IMR-90 (cell line): ENCODE measurements at regions not wholly inside any gene's neighbourhood (a gene's known extent, or its start where the extent isn't known, plus 50 kb on each side); places are given as distances from the start of the nearest gene placed in this dataset.

Experiments
- ATAC-seq: fragments of 200-7000 bp; cut with Tn5 transposase; 2 replicates; pipeline ENCODE4 v1.9.1; 2020; ENCODE audit warnings: low read depth, mild to moderate bottlenecking, moderate library complexity
- BruUV-seq: library from RNA; stranded (reverse); fragments of 400-500 nt; replicated peaks from 2 replicates; lab custom pipeline; 2021; lab: Mats Ljungman, UMichigan
- CTCF ChIA-PET: fragments of 300-600 bp; formaldehyde crosslinking; extraction: SDS; loops from one replicate; lab custom pipeline; 2021; ENCODE audit warnings: antibody characterized with exemption; lab: Yijun Ruan, JAX
- POLR2A ChIA-PET: fragments of 300-600 bp; sonication (Branson Sonifier 250); formaldehyde crosslinking; loops from one replicate; lab custom pipeline; 2022; ENCODE audit warnings: antibody characterized with exemption; ENCODE audit not compliant: unreplicated experiment; lab: Charles Lee
- DNase-seq: peaks from one replicate; pipeline ENCODE4 v3.0.0; 2013
- H2AFZ ChIP-seq: replicated peaks from 2 replicates; pipeline ENCODE3; 2013; ENCODE audit warnings: low read length, mild to moderate bottlenecking; ENCODE audit not compliant: poor library complexity
- H2AK5ac ChIP-seq: 2 replicates; pipeline ENCODE4 v1.6.1; 2013; ENCODE audit warnings: low read depth, low read length, inconsistent platforms
- H2AK9ac ChIP-seq: replicated peaks from 2 replicates; pipeline ENCODE3; 2013; ENCODE audit warnings: mild to moderate bottlenecking, low read depth, low read length, moderate library complexity; ENCODE audit not compliant: poor library complexity
- H2BK120ac ChIP-seq: 2 replicates; pipeline ENCODE4 v1.6.1; 2013; ENCODE audit warnings: low read depth, low read length, inconsistent platforms
- H2BK15ac ChIP-seq: 3 replicates; pipeline ENCODE4 v1.6.1; 2013; ENCODE audit warnings: low read depth, low read length, inconsistent platforms
- H2BK20ac ChIP-seq: 2 replicates; pipeline ENCODE4 v1.6.1; 2013; ENCODE audit warnings: low read depth, mild to moderate bottlenecking, inconsistent platforms, low read length, moderate library complexity
- H2BK5ac ChIP-seq: 2 replicates; pipeline ENCODE4 v1.6.1; 2013; ENCODE audit warnings: mild to moderate bottlenecking, low read depth, low read length, inconsistent platforms; ENCODE audit not compliant: poor library complexity, severe bottlenecking
- H3K14ac ChIP-seq: replicated peaks from 2 replicates; pipeline ENCODE4 v1.6.1; 2013; ENCODE audit warnings: low read depth, low read length, inconsistent platforms
- H3K18ac ChIP-seq: 2 replicates; pipeline ENCODE4 v1.6.1; 2013; ENCODE audit warnings: low read depth, low read length, control low read depth
- H3K23ac ChIP-seq: 2 replicates; pipeline ENCODE4 v1.6.1; 2013; ENCODE audit warnings: low read depth, low read length, inconsistent platforms
- H3K27ac ChIP-seq: 2 replicates; pipeline ENCODE4 v1.5.1; 2013; ENCODE audit warnings: mild to moderate bottlenecking, control low read depth, low read length; ENCODE audit not compliant: insufficient read depth
- H3K27me3 ChIP-seq: 2 replicates; pipeline ENCODE4 v1.6.1; 2013; ENCODE audit warnings: low read length; ENCODE audit not compliant: control insufficient read depth, insufficient read depth
- H3K36me3 ChIP-seq: 2 replicates; pipeline ENCODE4 v1.6.1; 2013; ENCODE audit warnings: low read length, mixed read lengths; ENCODE audit not compliant: control insufficient read depth, insufficient read depth
- H3K4ac ChIP-seq: 2 replicates; pipeline ENCODE4 v1.6.1; 2013; ENCODE audit warnings: low read depth, low read length, inconsistent platforms
- H3K4me1 ChIP-seq: 2 replicates; pipeline ENCODE4 v1.6.1; 2013; ENCODE audit warnings: low read length, mixed read lengths; ENCODE audit not compliant: control insufficient read depth, insufficient read depth
- H3K4me2 ChIP-seq: 2 replicates; pipeline ENCODE4 v1.6.1; 2013; ENCODE audit warnings: low read depth, mild to moderate bottlenecking, control low read depth, low read length, moderate library complexity
- H3K4me3 ChIP-seq: 2 replicates; pipeline ENCODE4 v1.5.1; 2013; ENCODE audit warnings: low read depth, mild to moderate bottlenecking, control low read depth, low read length, moderate library complexity; ENCODE audit not compliant: insufficient read depth
- H3K56ac ChIP-seq: 2 replicates; pipeline ENCODE4 v1.6.1; 2013; ENCODE audit warnings: low read length, inconsistent platforms; ENCODE audit not compliant: insufficient read depth; ENCODE audit errors: extremely low read depth
- H3K79me1 ChIP-seq, 2 experiments: 2 replicates each; pipeline ENCODE4 v1.6.1; 2013; ENCODE audit warnings: low read length in 2 of 2, inconsistent platforms in 1 of 2, low read depth in 1 of 2
- H3K9ac ChIP-seq: 2 replicates; pipeline ENCODE4 v1.6.1; 2013; ENCODE audit warnings: low read depth, low read length, control low read depth
- H3K9me1 ChIP-seq: 2 replicates; pipeline ENCODE4 v1.6.1; 2013; ENCODE audit warnings: low read length, inconsistent platforms; ENCODE audit not compliant: insufficient read depth
- H3K9me3 ChIP-seq: 2 replicates; pipeline ENCODE4 v1.6.1; 2013; ENCODE audit warnings: low read length; ENCODE audit not compliant: control insufficient read depth, insufficient read depth
- H4K20me1 ChIP-seq: 2 replicates; pipeline ENCODE4 v1.6.1; 2013; ENCODE audit warnings: low read length, inconsistent platforms; ENCODE audit not compliant: insufficient read depth
- H4K5ac ChIP-seq: 2 replicates; pipeline ENCODE4 v1.6.1; 2013; ENCODE audit warnings: mild to moderate bottlenecking, low read depth, low read length, control low read depth
- H4K8ac ChIP-seq, 2 experiments: 2 replicates each; pipeline ENCODE4 v1.6.1; 2013; ENCODE audit warnings: low read depth in 2 of 2, low read length in 2 of 2, control low read depth in 1 of 2, inconsistent platforms in 1 of 2
- H4K91ac ChIP-seq: 2 replicates; pipeline ENCODE4 v1.6.1; 2013; ENCODE audit warnings: low read depth, low read length, inconsistent platforms; ENCODE audit not compliant: insufficient read depth
- BHLHE40 ChIP-seq: fragments of 150-350 bp; IDR thresholded peaks from 2 replicates; pipeline ENCODE4 v1.6.1; 2016; ENCODE audit warnings: mild to moderate bottlenecking, low read depth, low read length
- CEBPB ChIP-seq: IDR thresholded peaks from 2 replicates; pipeline ENCODE4 v1.6.1; 2012; ENCODE audit warnings: low read depth, low read length, improper control_type of control experiment
- MAFK ChIP-seq: IDR thresholded peaks from 2 replicates; pipeline ENCODE4 v1.6.1; 2012; ENCODE audit warnings: low read depth, low read length, improper control_type of control experiment
- POLR2A ChIP-seq: IDR thresholded peaks from 2 replicates; pipeline ENCODE4 v1.6.1; 2012; ENCODE audit warnings: mild to moderate bottlenecking, low read depth, low read length
- RAD21 ChIP-seq: IDR thresholded peaks from 2 replicates; pipeline ENCODE4 v1.6.1; 2012; ENCODE audit warnings: low read length, improper control_type of control experiment
- RCOR1 ChIP-seq: IDR thresholded peaks from 2 replicates; pipeline ENCODE4 v1.6.1; 2012; ENCODE audit warnings: mild to moderate bottlenecking, low read length, improper control_type of control experiment; ENCODE audit not compliant: insufficient replicate concordance
- WGBS, 2 experiments: methylation state at CpG; one replicate each; pipeline versions ENCODE4 v1.1.5 to v1.1.7; 2013; ENCODE audit warnings: missing lambda C conversion rate in 2 of 2; ENCODE audit not compliant: insufficient read length in 1 of 2; ENCODE audit errors: extremely low coverage in 2 of 2; 5-methylcytosine and 5-hydroxymethylcytosine counted together
- dilution Hi-C: fragments of 300-500 bp; cut with HindIII; formaldehyde crosslinking; loops from one replicate; pipeline ENCODE4 v1.14.3; 2018; ENCODE audit warnings: low sequenced_read_pairs; ENCODE audit not compliant: unreplicated experiment
- in situ Hi-C: fragments of 300-500 bp; cut with MboI; formaldehyde crosslinking; loops from 3 replicates; pipeline ENCODE4 v1.14.3; 2019; ENCODE audit warnings: low sequenced_read_pairs, inconsistent platforms, mixed read lengths
- intact Hi-C: fragments of 100-400 bp; cut with micrococcal nuclease; formaldehyde crosslinking; loops from 2 replicates; pipeline ENCODE4 v1.10.0; 2022

DNA sequence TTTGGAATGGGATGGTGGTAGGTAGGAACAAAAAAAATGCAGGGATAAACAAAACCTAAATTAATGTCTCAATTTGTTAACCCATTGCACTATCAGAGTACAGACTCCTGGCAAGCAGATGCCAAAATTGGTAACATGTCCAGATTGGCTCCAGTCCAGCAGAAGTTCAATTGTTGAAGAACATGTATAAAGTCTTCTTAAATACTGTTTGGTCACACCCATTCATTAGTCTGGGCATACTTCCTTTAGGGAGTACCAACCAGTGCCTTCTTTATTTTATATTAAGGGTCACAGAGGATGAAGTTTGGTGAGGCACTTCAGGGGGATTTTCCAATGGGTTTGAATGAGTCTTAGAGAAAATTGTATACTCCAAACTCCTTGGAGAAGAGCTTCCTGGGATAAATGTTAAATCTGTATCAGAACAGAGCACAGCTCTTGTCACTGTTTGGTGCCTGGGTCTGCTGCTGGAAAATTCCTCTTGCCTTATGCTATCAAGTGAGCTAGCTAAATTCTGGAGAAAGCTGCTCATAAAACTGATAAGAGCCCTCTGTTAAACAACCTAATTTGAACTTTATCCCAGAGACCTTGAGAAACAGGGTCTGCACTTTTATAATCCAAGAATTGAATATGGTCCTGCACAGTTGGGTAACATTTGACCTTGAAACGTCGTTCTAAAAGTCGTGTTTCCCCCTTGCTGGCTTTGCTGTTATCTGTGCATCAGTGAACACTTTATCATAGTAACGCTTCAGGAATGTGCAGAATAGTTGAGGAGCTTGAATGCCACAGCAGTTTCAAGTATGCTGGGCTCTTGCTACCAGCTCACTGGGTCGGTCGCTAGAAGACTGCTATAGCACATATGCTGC, 334.1 kb upstream of the CITED2 start:
- peak overlapping the region; percentile 57; the same call in 1 of the 2 replicates for H3K27ac ChIP-seq
- peak overlapping the region; percentile 81 for H3K14ac ChIP-seq
- H3K9ac ChIP-seq, result no peak overlapping the region
- WGBS, 2 experiments, result 0% methylated on average over 4 of the region's 6 CpGs; no CpG with 5 or more reads in 1 of the 2 experiments
- peak overlapping the region; percentile 86 for H2BK120ac ChIP-seq
- no peaks in the 10 kb centered on the region for H3K27me3 ChIP-seq
- peak overlapping the region; percentile 80 for H2BK5ac ChIP-seq
- no peak for TF ChIP-seq MAFK
- TF ChIP-seq BHLHE40, result peak; percentile 14; the same call in 1 of the 2 replicates
- peak; percentile 47 for TF ChIP-seq RCOR1
- TF ChIP-seq CEBPB, result 0 out of 2 replicates have a peak, but pooled peaks have one; percentile 15
- no peak for TF ChIP-seq POLR2A
- 0 out of 2 replicates have a peak, but pooled peaks have one; percentile 8 for TF ChIP-seq RAD21
- no TSS peak for BruUV-seq
- H2AFZ ChIP-seq, result peak overlapping the region; percentile 12
- peak overlapping the region in 1 of 2 experiments; percentile 59; a peak in 2 of 4 replicates for H4K8ac ChIP-seq
- peak overlapping the region; percentile 97; the same call in 2 of the 3 replicates for H2BK15ac ChIP-seq
- H3K4me3 ChIP-seq, result no peak overlapping the region
- no peaks in the 10 kb centered on the region for H3K36me3 ChIP-seq
- peak overlapping the region; percentile 62 for H4K91ac ChIP-seq
- DNase-seq, result peak; percentile 86
- H2AK5ac ChIP-seq, result peak overlapping the region; percentile 85; the same call in 1 of the 2 replicates
- peaks cover 8% of the 10 kb centered on the region; the same call in 1 of the 2 replicates for H3K4me1 ChIP-seq
- H2BK20ac ChIP-seq, result peak overlapping the region; percentile 81
- in situ Hi-C loops (no loop called here), dilution Hi-C loops (no loop called here), intact Hi-C loops (loop anchor here (2.0 to 5.0 kb wide), 2 partner anchors 101 to 334 kb away; partner anchors contain the start of gene CITED2)
- no peak overlapping the region for H2AK9ac ChIP-seq
- peak overlapping the region; percentile 44; the same call in 1 of the 2 replicates for H3K4ac ChIP-seq
- H3K56ac ChIP-seq, result 0 out of 2 replicates have a peak overlapping the region, but pooled peaks have one; percentile 27
- ChIA-PET CTCF (interaction anchor here (0.6 kb wide), 1 partner anchor 307 kb away, joined by 5 read pairs; no protein-coding TSS in a partner anchor), POLR2A (interaction anchor here (0.7 to 0.9 kb wide), 3 partner anchors 110 to 334 kb away, joined by 4 to 8 read pairs (median 8); partner anchors contain the start of gene CITED2)
- H4K5ac ChIP-seq, result peak overlapping the region; percentile 37; the same call in 1 of the 2 replicates
- ATAC-seq, result peak; percentile 97
- H3K4me2 ChIP-seq, result peak overlapping the region; percentile 62; the same call in 1 of the 2 replicates
- H3K9me1 ChIP-seq, result 0 out of 2 replicates have a peak, but pooled peaks cover 7% of the 10 kb centered on the region
- H3K18ac ChIP-seq, result peak overlapping the region; percentile 69; the same call in 1 of the 2 replicates
- H3K9me3 ChIP-seq, result no peaks in the 10 kb centered on the region
- no peaks in the 10 kb centered on the region for H4K20me1 ChIP-seq
- peak overlapping the region; percentile 22 for H3K23ac ChIP-seq
- no peaks in the 10 kb centered on the region for H3K79me1 ChIP-seq
